Fibroblast of skin of scalp (primary cell): ENCODE measurements at regions not wholly inside any gene's neighbourhood (a gene's known extent, or its start where the extent isn't known, plus 50 kb on each side); places are given as distances from the start of the nearest gene placed in this dataset.
"Not testable (repeated sequence)": the region's sequence is repeated elsewhere in the genome, so short reads cannot be mapped to it uniquely, and the experiment has no call there.

ENCODE experiments used
- DNase-seq: peaks from one replicate; pipeline ENCODE4 v3.0.0-alpha.2; 2013

GRCh38 chr22:48921411-48921903, 906.2 kb downstream of the BRD1 start:
- no peak for DNase-seq

- DNase-seq = no peak
Measured at GRCh38 chr22:48920776-48921241, 906.9 kb downstream of the BRD1 start.

- DNase-seq = no peak
Measured at GRCh38 chr22:48919851-48920589, 907.7 kb downstream of the BRD1 start.

GRCh38 chr22:48919187-48919590, 908.5 kb downstream of the BRD1 start:
- no peak for DNase-seq

- no peak for DNase-seq
Measured at GRCh38 chr22:48918585-48919186, 909.0 kb downstream of the BRD1 start.

GRCh38 chr22:48912356-48913066, 915.2 kb downstream of the BRD1 start:
- DNase-seq = not testable (repeated sequence)

- DNase-seq = not testable (repeated sequence)
Measured at GRCh38 chr22:48911647-48912046, 916.0 kb downstream of the BRD1 start.

GRCh38 chr22:48911067-48911466, 916.6 kb downstream of the BRD1 start:
- DNase-seq = not testable (repeated sequence)

GRCh38 chr22:48908547-48908946, 919.1 kb downstream of the BRD1 start:
- DNase-seq = no peak

- DNase-seq = no peak
Measured at GRCh38 chr22:48907591-48907990, 920.1 kb downstream of the BRD1 start.

GRCh38 chr22:48906216-48906835, 921.3 kb downstream of the BRD1 start:
- DNase-seq = no peak

GRCh38 chr22:48905206-48905975, 922.3 kb downstream of the BRD1 start:
- DNase-seq = no peak

- DNase-seq = no peak
Measured at GRCh38 chr22:48902983-48903650, 924.6 kb downstream of the BRD1 start.

GRCh38 chr22:48902001-48902869, 925.4 kb downstream of the BRD1 start:
- no peak for DNase-seq

- no peak for DNase-seq
Measured at GRCh38 chr22:48901324-48901723, 926.3 kb downstream of the BRD1 start.

GRCh38 chr22:48900626-48901025, 927.0 kb downstream of the BRD1 start:
- no peak for DNase-seq

- no peak for DNase-seq
Measured at GRCh38 chr22:48900327-48900597, 927.4 kb downstream of the BRD1 start.

GRCh38 chr22:48899523-48900326, 927.9 kb downstream of the BRD1 start:
- no peak for DNase-seq

GRCh38 chr22:48898524-48899250, 929.0 kb downstream of the BRD1 start:
- no peak for DNase-seq
